ENCODE measurements at regions not wholly inside any gene's neighbourhood (a gene's known extent, or its start where the extent isn't known, plus 50 kb on each side); places are given as distances from the start of the nearest gene placed in this dataset.

GRCh38 chr6:137758661-137759060 is 108.4 kb upstream of the TNFAIP3 start:
- DNase-seq (ENCODE audit: low read depth), result no peak

DNA sequence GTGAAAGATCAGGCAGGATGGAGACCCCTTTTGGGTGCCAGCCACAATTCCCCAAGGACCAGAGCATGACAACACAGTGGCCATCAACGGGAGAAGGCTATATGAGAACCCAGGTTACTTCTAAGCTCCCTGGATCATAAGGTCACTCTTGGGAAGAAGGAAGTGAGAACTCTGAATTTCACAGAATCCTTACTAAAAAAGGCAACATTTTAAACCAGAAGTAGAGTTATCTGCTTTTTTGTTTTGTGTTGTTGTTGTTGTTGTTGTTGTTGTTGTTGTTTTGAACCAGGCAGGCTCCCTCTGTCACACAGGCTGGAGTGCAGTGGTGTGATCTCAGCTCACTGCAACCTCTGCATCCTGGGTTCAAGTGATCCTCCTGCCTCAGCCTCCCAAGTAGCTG is 107.4 kb upstream of the TNFAIP3 start:
- no peak for DNase-seq (ENCODE audit: low read depth)

GRCh38 chr6:137761072-137761471 is 106.0 kb upstream of the TNFAIP3 start:
- no peak for DNase-seq (ENCODE audit: low read depth)

GRCh38 chr6:137761487-137761886 is 105.6 kb upstream of the TNFAIP3 start:
- DNase-seq (ENCODE audit: low read depth), result no peak

DNA sequence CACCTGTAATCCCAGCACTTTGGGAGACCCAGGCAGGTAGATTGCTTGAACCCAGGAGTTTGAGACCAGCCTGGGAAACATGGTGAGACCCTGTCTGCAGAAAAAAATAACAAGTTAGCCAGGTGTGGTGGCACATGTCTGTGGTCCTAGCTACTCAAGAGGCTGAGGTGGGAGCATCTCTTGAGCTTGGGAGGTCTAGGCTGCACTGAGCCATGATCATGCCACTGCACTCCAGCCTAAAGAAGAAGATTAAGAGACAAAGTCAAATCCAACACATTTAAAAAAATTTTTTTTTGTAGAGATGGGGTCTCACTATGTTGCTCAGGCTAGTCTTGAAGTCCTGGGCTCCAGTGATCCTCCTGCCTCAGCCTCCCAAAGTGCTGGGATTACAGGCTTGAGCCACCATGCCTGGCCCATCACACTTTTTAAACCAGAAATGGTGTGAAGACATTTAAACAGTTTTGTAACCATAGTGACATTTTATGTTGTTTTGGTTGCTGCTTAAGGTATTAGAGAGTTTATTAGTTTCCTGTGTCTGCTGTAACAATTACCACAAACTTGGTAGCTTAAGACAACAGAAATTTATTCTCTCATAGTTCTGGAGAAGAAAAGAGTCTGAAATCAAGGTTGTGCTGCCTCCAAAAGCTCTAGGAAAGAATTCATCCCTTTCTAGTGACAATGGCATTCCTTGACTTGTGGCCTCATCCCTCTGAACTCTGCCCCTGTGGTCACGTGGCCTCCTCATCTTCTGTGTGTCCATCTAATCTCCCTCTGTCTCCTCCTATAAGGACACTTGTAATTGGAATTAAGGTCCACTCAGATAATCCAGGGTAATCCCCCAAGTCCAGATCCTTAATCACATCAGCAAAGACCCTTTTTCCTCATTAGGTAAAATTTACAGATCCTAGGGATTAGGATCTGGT is 104.6 kb upstream of the TNFAIP3 start:
- no peak for DNase-seq (ENCODE audit: low read depth)

DNA sequence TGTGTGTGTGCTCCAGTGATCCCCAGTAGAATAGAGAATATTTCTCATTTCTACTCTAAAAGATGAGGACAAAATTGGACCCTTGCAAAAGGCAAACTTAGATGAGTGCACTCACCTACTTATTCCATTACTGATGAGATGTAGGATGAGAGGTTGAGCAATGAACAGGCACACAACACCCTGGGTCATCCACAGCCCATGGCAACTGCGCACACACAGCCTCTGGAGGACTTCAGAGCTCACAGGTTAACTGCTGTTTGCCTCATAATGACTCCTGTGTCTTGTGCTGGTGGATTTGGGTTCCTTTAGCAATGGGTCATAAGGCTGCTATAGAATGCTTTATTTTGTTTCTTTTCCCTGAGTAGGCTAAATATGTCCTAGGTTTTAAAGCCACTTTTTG is 103.6 kb upstream of the TNFAIP3 start:
- DNase-seq (ENCODE audit: low read depth), result no peak

GRCh38 chr6:137763886-137764285 is 103.2 kb upstream of the TNFAIP3 start:
- no peak for DNase-seq (ENCODE audit: low read depth)

GRCh38 chr6:137764464-137764863 is 102.6 kb upstream of the TNFAIP3 start:
- DNase-seq (ENCODE audit: low read depth), result peak; percentile 45

GRCh38 chr6:137765059-137765458 is 102.0 kb upstream of the TNFAIP3 start:
- DNase-seq (ENCODE audit: low read depth), result no peak

DNA sequence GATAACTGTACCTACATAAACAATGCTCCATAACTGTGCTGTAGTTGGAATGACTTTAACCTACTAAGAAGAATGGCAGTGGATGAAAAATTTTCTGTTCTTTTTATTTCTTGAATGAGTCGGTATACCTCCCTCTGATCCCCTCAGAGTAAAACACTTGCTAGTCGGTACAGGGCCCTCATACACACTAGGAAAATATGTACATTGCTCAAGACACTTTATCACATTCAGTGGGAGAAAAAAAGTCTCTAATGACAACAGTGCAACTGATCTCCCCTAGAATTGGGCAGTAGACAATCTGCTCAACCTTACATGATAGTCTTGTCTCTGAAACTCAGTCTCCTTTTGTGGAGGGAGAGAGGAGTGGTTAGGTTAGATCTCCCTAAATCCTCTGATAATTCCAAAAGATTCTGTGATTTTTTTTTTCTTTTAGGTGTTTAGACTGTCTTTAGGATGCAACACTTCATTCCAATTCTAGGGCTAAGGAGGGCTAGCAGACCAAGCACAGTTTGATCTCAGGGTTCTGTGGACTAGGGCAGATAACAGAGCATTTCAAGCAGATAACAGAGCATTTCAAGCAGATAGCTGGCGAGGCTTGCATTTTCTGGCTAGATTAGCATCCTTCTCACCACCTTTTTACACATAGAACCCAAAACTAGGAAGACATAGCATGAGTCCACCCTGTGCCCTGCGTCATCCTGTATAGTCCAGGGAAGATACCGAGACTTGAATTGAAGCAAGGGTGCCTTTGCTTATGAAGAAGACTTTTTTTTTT is 100.3 kb upstream of the TNFAIP3 start:
- DNase-seq (ENCODE audit: low read depth), result no peak

DNA sequence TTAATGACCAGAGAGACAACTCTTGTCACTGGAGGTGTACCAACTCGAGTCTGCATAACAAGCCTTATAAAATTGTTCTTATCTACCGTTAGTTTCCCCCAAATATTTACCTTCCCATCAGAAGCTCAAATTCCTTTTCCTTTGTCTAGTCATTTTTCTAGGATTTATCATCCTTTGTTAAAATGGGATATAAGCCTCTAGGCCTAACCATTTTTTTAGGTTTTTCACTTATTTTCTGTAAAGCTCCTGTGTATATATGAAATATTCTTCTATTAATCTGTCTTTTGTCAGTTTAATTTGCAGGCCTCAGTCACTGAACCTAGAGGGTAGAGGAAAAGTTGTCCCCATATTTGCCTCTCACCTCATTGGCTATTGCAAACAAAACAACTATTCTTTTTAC is 99.6 kb upstream of the TNFAIP3 start:
- no peak for DNase-seq (ENCODE audit: low read depth)

DNA sequence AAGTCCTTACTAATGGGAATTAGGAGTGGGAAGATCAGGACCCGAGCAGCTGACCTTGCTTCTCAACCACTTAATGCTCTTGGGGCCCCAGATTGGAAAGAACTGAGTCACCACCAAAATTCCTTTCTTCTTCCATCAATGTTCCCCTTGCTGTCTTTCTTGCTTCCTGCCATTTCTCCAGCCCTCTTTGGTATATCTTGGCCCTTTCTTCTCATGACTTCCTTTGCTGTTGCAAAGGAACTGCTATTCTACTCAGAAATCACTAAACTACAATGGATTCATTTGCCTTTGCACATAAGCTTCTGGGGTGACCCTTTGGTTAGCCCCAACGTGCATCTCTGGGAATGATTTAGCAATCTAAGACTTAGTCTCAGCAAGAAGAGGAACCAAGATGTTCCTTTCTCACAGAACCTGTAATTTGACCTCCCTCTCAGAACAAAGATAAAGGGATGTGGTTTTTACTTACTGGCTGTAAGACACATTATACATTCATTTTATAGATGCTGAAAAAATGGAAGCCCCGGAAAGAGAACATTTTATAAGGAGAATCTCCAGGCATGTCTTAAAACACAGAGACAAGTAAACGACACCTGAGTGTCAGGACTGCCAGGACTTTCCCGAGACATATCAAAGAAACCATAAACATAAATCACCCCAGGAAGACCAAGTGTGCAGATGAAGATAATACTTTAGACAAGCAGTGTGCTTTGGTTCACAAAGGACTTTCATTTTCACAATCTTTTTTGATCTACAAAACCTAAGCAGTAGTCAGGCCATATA is 99.0 kb upstream of the TNFAIP3 start:
- DNase-seq (ENCODE audit: low read depth), result no peak

DNA sequence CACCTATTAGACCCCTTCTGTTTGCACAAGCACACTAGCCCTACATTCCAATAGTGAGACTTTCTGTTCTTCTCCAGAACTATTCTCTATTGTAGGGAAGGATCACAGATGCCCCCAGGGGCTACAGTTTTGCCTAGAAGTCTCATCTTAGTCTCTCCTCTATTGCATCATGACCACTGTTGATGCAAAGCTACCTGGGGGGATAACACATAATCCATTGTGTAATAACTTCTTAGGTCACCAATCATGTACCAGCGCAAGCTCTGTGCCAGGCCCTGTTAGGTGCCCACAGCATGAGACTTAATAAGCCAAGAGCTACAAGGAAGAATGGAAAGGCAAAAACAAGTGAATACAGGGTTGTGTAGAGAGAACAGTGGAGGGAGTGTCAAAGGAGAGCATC is 98.1 kb upstream of the TNFAIP3 start:
- DNase-seq (ENCODE audit: low read depth), result no peak

DNA sequence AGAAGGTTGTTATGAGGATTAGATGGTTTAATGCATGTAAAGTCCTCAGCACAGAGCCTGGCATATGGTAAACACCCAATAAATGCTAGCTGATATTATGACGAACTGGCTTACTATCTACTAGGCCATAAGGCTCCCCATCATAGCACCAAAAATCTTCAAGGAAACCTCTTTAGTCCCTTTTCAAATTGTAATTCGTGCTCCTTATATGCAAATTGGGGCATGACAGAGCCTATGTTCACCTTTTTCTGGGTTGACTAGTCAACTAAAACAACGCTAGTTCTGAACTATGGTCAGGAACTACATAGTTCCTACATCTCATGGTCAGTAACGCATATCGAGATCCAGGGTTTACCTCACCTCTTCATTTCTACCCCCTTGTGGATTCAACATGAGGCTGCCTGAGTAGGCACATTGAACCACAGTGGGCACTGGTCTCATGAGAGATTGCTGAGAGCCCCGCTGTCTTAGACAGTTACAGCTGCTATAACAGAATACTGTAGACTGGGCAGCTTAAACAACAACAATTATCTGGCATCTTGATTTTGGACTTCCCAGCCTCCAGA is 97.2 kb upstream of the TNFAIP3 start:
- no peak for DNase-seq (ENCODE audit: low read depth)

DNA sequence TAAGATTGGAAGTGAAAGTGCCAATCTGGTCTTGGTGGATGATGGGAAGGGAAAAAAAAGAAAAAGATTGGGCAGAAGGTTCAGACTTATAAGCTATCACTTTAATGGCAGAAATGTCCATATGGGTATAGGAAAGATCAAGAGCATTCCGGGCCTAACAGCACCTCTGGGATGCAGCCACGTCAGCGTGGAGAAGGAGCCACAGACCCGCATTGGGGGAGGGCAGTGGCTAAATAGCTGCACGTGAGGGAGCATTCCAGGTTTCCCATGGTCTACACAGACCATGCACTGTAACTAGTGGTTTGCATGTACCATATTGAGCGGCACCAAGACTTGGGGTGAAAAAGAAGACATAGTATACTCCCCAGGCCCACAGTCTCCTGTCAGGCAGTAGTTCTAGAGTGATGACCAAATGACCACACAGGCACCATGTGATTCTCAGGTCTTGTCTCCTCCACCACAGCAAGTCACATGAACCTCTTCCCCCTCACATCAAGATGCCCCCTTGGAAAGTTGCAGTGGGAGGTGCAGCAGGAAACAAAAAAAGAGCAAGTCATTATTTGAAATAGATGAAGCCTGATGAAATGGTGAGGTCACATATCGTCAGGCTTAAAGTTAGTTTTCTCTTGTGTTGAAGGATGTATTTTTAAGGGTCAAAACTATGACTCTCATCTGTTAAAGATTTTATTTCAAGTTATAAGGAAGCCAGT is 94.4 kb upstream of the TNFAIP3 start:
- DNase-seq (ENCODE audit: low read depth), result no peak

DNA sequence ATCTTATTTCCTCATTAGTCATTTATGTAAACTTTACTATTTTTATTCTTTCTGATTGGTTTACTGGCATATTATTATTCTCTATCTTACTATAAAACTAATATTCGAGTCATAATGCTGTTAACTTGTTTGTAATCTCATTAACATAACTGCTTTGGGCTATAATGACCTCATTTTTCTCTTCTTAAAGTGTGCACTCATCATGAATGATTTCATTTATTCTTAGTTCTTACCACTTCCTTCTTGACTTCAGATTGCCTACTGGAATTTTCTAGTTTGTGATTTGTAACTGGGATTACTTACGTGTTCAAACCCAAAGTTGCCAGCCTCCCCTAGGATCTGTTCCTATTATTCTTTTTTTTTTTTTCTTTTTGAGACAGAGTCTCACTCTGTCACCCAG is 91.8 kb upstream of the TNFAIP3 start:
- DNase-seq (ENCODE audit: low read depth), result no peak

- DNase-seq (ENCODE audit: low read depth), result no peak
These were observed 91.3 kb upstream of the TNFAIP3 start for GRCh38 chr6:137775720-137776119.

- DNase-seq (ENCODE audit: low read depth), result no peak
These were observed 90.8 kb upstream of the TNFAIP3 start for GRCh38 chr6:137776256-137776655.

GRCh38 chr6:137776786-137777686 is 90.0 kb upstream of the TNFAIP3 start:
- DNase-seq (ENCODE audit: low read depth), result peak; percentile 41

DNA sequence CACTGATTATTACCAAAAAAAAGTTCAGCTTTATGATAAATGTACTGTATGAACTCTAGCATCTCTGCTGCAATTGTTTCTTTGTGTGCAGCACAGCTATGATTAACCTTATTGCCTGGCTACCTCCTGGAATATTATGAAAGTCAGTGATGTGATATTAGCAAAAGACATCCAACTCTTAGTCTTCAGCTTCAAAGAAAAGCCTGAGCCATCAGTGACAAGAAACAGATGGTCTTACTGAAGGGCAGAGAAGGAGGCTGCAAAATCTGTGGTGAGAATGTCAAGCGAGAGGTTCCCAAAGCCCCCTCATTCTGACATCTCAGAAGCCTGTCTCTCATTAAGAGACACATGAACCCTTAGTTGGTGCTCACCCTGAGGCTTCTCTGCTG is 89.4 kb upstream of the TNFAIP3 start:
- no peak for DNase-seq (ENCODE audit: low read depth)

Data from non-pigmented ciliary epithelial cell (primary cell).